Caco-2 (cell line): ENCODE measurements at regions not wholly inside any gene's neighbourhood (a gene's known extent, or its start where the extent isn't known, plus 50 kb on each side); places are given as distances from the start of the nearest gene placed in this dataset.

ENCODE experiments used
- BruUV-seq: library from RNA; stranded (reverse); fragments of 400-500 nt; replicated peaks from 2 replicates; lab custom pipeline; 2021; lab: Mats Ljungman, UMichigan
- CTCF ChIA-PET: fragments of 300-600 bp; sonication (Branson Sonifier 250); formaldehyde crosslinking; loops from one replicate; lab custom pipeline; 2022; ENCODE audit warnings: antibody characterized with exemption; lab: Charles Lee
- POLR2A ChIA-PET: fragments of 300-600 bp; sonication (Branson Sonifier 250); formaldehyde crosslinking; loops from one replicate; lab custom pipeline; 2022; ENCODE audit warnings: antibody characterized with exemption; lab: Charles Lee
- DNase-seq, 2 experiments: peaks; one replicate each; pipeline versions ENCODE4 v3.0.0 to v3.0.0-alpha.2; 2020 to 2022
- H3K27me3 ChIP-seq: replicated peaks from 2 replicates; pipeline ENCODE4 v1.6.0; 2011; ENCODE audit warnings: low read length; ENCODE audit not compliant: control insufficient read depth, insufficient read depth
- H3K36me3 ChIP-seq: 2 replicates; pipeline ENCODE4 v1.5.1; 2011; ENCODE audit warnings: low read length; ENCODE audit not compliant: control insufficient read depth, insufficient read depth
- H3K4me1 ChIP-seq: fragments of 250-450 bp; sonication (Bioruptor Pico); 2 replicates; pipeline ENCODE4 v1.5.1; 2020; ENCODE audit warnings: mild to moderate bottlenecking
- H3K4me3 ChIP-seq: 2 replicates; pipeline ENCODE4 v1.5.1; 2011; ENCODE audit warnings: low read depth, mild to moderate bottlenecking, control low read depth, low read length
- H3K9me3 ChIP-seq: fragments of 250-450 bp; sonication (Bioruptor Pico); 2 replicates; pipeline ENCODE4 v1.5.1; 2020; ENCODE audit warnings: mild to moderate bottlenecking, moderate library complexity
- H3K27ac Mint-ChIP-seq: one replicate; pipeline ENCODE4 v1.8.0; 2022; ENCODE audit warnings: mixed read lengths; ENCODE audit not compliant: unreplicated experiment
- H3K27me3 Mint-ChIP-seq: one replicate; pipeline ENCODE4 v1.8.0; 2022; ENCODE audit warnings: mixed read lengths; ENCODE audit not compliant: insufficient read depth, unreplicated experiment
- H3K36me3 Mint-ChIP-seq: one replicate; pipeline ENCODE4 v1.8.0; 2022; ENCODE audit warnings: mild to moderate bottlenecking, mixed read lengths; ENCODE audit not compliant: insufficient read depth, unreplicated experiment
- H3K4me1 Mint-ChIP-seq: one replicate; pipeline ENCODE4 v1.8.0; 2022; ENCODE audit warnings: low read depth, mixed read lengths; ENCODE audit not compliant: unreplicated experiment
- H3K4me3 Mint-ChIP-seq: one replicate; pipeline ENCODE4 v1.8.0; 2022; ENCODE audit warnings: mild to moderate bottlenecking, moderate library complexity, mixed read lengths; ENCODE audit not compliant: unreplicated experiment
- H3K9me3 Mint-ChIP-seq: one replicate; pipeline ENCODE4 v1.8.0; 2022; ENCODE audit warnings: mixed read lengths; ENCODE audit not compliant: unreplicated experiment
- CTCF ChIP-seq, 2 experiments: fragments of 200-600 bp in 1 of 2; IDR thresholded peaks; 1 replicate in 1 of 2; 2 replicates in 1 of 2; pipeline versions ENCODE4 v1.5.1 to v1.8.0; 2011 to 2022; ENCODE audit warnings: antibody characterized with exemption in 1 of 2, control low read depth in 1 of 2, inconsistent platforms in 1 of 2, low read depth in 1 of 2, low read length in 1 of 2, mild to moderate bottlenecking in 1 of 2, moderate library complexity in 1 of 2; ENCODE audit not compliant: insufficient read depth in 1 of 2, severe bottlenecking in 1 of 2, unreplicated experiment in 1 of 2
- intact Hi-C: fragments of 100-400 bp; cut with micrococcal nuclease; formaldehyde crosslinking; loops from one replicate; pipeline ENCODE4 v1.10.0; 2022; ENCODE audit not compliant: unreplicated experiment

DNA sequence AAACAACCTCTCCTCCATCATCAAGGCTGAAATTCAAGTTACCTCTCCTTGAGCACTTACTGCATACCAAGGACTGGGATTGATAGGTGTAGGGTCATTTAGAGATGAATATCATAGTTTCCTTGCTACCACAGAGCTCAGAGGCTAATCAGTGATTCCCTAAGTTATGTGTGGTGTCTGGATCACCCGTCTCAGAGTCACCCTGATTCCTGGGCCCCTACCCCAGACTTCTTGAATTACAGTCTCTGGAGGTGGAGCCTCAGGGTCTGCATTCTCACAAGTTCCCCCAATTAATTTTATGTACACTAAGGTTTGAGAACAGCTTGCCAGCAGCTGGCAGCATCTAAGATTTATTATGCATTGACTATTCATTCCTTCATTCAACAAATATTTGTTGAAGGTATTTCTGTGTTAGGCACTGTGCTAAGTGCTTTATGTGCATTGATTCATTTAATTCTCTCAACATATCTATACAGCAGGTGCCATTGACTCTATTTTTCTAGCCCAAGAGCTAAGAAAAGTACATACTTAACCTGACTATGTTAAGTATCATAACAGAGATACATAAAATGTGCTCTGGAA lies 182.9 kb upstream of the FGGY start:
- peaks cover 7% of the 10 kb centered on the region for H3K36me3 Mint-ChIP-seq
- ChIA-PET POLR2A (no interaction called here), CTCF (no interaction called here)
- no peak overlapping the region for H3K27ac Mint-ChIP-seq
- Histone ChIP-seq H3K36me3 (no peaks in the 10 kb centered on the region), H3K9me3 (no peaks in the 10 kb centered on the region), H3K4me3 (no peak overlapping the region), H3K4me1 (peaks cover 13% of the 10 kb centered on the region), H3K27me3 (no peaks in the 10 kb centered on the region)
- no peak overlapping the region for H3K4me3 Mint-ChIP-seq
- peaks cover 7% of the 10 kb centered on the region for H3K4me1 Mint-ChIP-seq
- TF ChIP-seq CTCF (IDR thresholded peaks at IDR 0.05; ENCODE audit: insufficient read depth in 1 of 2, low read depth in 1 of 2, low read length in 1 of 2, severe bottlenecking in 1 of 2, unreplicated experiment in 1 of 2) = no peak
- no TSS peak for BruUV-seq
- intact Hi-C loops = no loop called here
- H3K27me3 Mint-ChIP-seq = no peaks in the 10 kb centered on the region
- H3K9me3 Mint-ChIP-seq = no peaks in the 10 kb centered on the region
- no peak for DNase-seq

- Histone ChIP-seq H3K27me3 (no peaks in the 10 kb centered on the region), H3K4me3 (no peak overlapping the region), H3K9me3 (no peaks in the 10 kb centered on the region), H3K36me3 (no peaks in the 10 kb centered on the region), H3K4me1 (peaks cover 13% of the 10 kb centered on the region)
- POLR2A ChIA-PET = no interaction called here
- no peaks in the 10 kb centered on the region for H3K9me3 Mint-ChIP-seq
- peaks cover 7% of the 10 kb centered on the region for H3K4me1 Mint-ChIP-seq
- H3K36me3 Mint-ChIP-seq = peaks cover 7% of the 10 kb centered on the region
- no peak overlapping the region for H3K27ac Mint-ChIP-seq
- CTCF ChIA-PET = no interaction called here
- intact Hi-C loops = no loop called here
- TF ChIP-seq CTCF (IDR thresholded peaks at IDR 0.05; ENCODE audit: insufficient read depth in 1 of 2, low read depth in 1 of 2, low read length in 1 of 2, severe bottlenecking in 1 of 2, unreplicated experiment in 1 of 2) = no peak
- no peak for DNase-seq
- no TSS peak for BruUV-seq
- H3K4me3 Mint-ChIP-seq = no peak overlapping the region
- no peaks in the 10 kb centered on the region for H3K27me3 Mint-ChIP-seq
Observed at GRCh38 chr1:59115865-59116264, 181.0 kb upstream of the FGGY start.

GRCh38 chr1:59116920-59117542 lies 179.9 kb upstream of the FGGY start:
- H3K4me1 Mint-ChIP-seq = peaks cover 7% of the 10 kb centered on the region

More at GRCh38 chr1:59116920-59117542, 179.9 kb upstream of the FGGY start:
- Mint-ChIP-seq H3K4me3 (no peak overlapping the region), H3K27me3 (no peaks in the 10 kb centered on the region), H3K27ac (no peak overlapping the region), H3K36me3 (peaks cover 7% of the 10 kb centered on the region), H3K9me3 (no peaks in the 10 kb centered on the region)
- intact Hi-C loops = no loop called here
- no peak overlapping the region for H3K4me3 ChIP-seq
- no peak for DNase-seq
- TF ChIP-seq CTCF (IDR thresholded peaks at IDR 0.05; ENCODE audit: insufficient read depth in 1 of 2, low read depth in 1 of 2, low read length in 1 of 2, severe bottlenecking in 1 of 2, unreplicated experiment in 1 of 2) = no peak
- H3K4me1 ChIP-seq = peaks cover 13% of the 10 kb centered on the region
- H3K27me3 ChIP-seq = no peaks in the 10 kb centered on the region
- BruUV-seq = no TSS peak
- no peaks in the 10 kb centered on the region for H3K36me3 ChIP-seq
- ChIA-PET POLR2A (no interaction called here), CTCF (no interaction called here)
- H3K9me3 ChIP-seq = no peaks in the 10 kb centered on the region
